OCI-LY1 (cell line): ENCODE measurements at regions not wholly inside any gene's neighbourhood (a gene's known extent, or its start where the extent isn't known, plus 50 kb on each side); places are given as distances from the start of the nearest gene placed in this dataset.

Experiments
- H2AFZ ChIP-seq: fragments of 200-600 bp; sonication (generic), shearing (Covaris generic); 2 replicates; pipeline ENCODE4 v1.6.0; 2014; ENCODE audit warnings: antibody characterized with exemption, mild to moderate bottlenecking, low read length
- H3F3A ChIP-seq: fragments of 200-600 bp; sonication (generic), shearing (Covaris generic); 2 replicates; pipeline ENCODE4 v1.6.0; 2014; ENCODE audit warnings: mild to moderate bottlenecking, antibody characterized with exemption, low read length, moderate library complexity; ENCODE audit not compliant: insufficient read depth
- H3K27ac ChIP-seq: fragments of 200-600 bp; sonication (generic); 2 replicates; pipeline ENCODE4 v1.5.1; 2014; ENCODE audit warnings: low read length, mixed run types, mild to moderate bottlenecking, low read depth; ENCODE audit not compliant: poor library complexity, severe bottlenecking
- H3K27me3 ChIP-seq: fragments of 200-600 bp; sonication (generic); 2 replicates; pipeline ENCODE4 v1.6.0; 2014; ENCODE audit warnings: antibody characterized with exemption, mild to moderate bottlenecking, low read length, moderate library complexity; ENCODE audit not compliant: insufficient read depth
- H3K36me3 ChIP-seq: fragments of 200-600 bp; sonication (generic); 2 replicates; pipeline ENCODE4 v1.6.1; 2014; ENCODE audit warnings: mild to moderate bottlenecking, antibody characterized with exemption, low read length, moderate library complexity, mixed read lengths; ENCODE audit not compliant: insufficient read depth
- H3K4me1 ChIP-seq: fragments of 200-600 bp; sonication (generic); 2 replicates; pipeline ENCODE4 v1.5.1; 2014; ENCODE audit warnings: mild to moderate bottlenecking, low read length, moderate library complexity; ENCODE audit not compliant: insufficient read depth, severe bottlenecking
- H3K4me2 ChIP-seq: fragments of 200-600 bp; sonication (generic), shearing (Covaris generic); 2 replicates; pipeline ENCODE4 v1.6.1; 2014; ENCODE audit warnings: low read length
- H3K4me3 ChIP-seq: fragments of 200-600 bp; sonication (generic); 2 replicates; pipeline ENCODE4 v1.5.1; 2014; ENCODE audit warnings: low read length, low read depth, mild to moderate bottlenecking, mixed read lengths; ENCODE audit not compliant: poor library complexity, severe bottlenecking
- H3K79me2 ChIP-seq: fragments of 200-600 bp; shearing (Covaris generic); 2 replicates; pipeline ENCODE4 v1.6.1; 2016; ENCODE audit warnings: mixed run types, low read length, mixed read lengths; ENCODE audit not compliant: insufficient read depth
- H3K9ac ChIP-seq: fragments of 200-600 bp; sonication (generic), shearing (Covaris generic); 2 replicates; pipeline ENCODE4 v1.6.1; 2014; ENCODE audit warnings: mild to moderate bottlenecking, low read length, mixed read lengths
- H3K9me2 ChIP-seq: fragments of 200-600 bp; sonication (generic), shearing (Covaris generic); 2 replicates; pipeline ENCODE4 v1.6.1; 2014; ENCODE audit warnings: low read depth, mild to moderate bottlenecking, low read length, mixed read lengths
- H3K9me3 ChIP-seq: fragments of 200-600 bp; shearing (Covaris generic); 2 replicates; pipeline ENCODE4 v1.6.1; 2014; ENCODE audit warnings: low read length, mixed read lengths
- H4K20me1 ChIP-seq: fragments of 200-600 bp; sonication (generic), shearing (Covaris generic); 2 replicates; pipeline ENCODE4 v1.6.0; 2016; ENCODE audit warnings: mild to moderate bottlenecking, low read length; ENCODE audit not compliant: insufficient read depth
- EZH2 ChIP-seq: fragments of 200-600 bp; sonication (generic), shearing (Covaris generic); IDR thresholded peaks from 2 replicates; pipeline ENCODE4 v1.8.0; 2017; ENCODE audit warnings: borderline replicate concordance, mixed run types, mild to moderate bottlenecking, antibody characterized with exemption, low read length, moderate library complexity, mixed read lengths
- TF ChIP-seq, protein P1 (sequence below): fragments of 200-600 bp; sonication (generic), shearing (Covaris generic); IDR thresholded peaks from 2 replicates; pipeline ENCODE4 v1.5.1; 2017; ENCODE audit warnings: mild to moderate bottlenecking, antibody characterized with exemption, low read length, moderate library complexity, mixed read lengths

DNA sequence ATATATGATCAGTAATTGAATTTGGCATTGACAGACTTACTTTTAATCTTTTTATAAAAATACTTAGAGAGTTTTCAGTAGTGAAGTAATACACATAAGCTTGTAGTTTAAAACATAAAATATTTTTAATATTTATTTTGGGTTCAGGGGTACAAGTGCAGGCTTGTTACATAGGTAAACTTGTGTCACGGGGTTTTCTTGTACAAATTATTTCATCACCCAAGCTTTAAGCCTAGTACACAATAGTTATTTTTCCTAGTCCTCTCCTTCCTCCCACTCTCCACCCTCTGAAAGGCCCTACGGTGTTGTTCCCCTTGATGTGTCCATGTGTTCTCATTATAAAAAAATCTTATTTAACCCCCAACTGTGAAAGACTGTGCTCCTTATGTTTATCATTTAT, 1397.8 kb upstream of the RAG2 start:
- H3K27ac ChIP-seq, result no peak overlapping the region
- no peak overlapping the region for H3K9ac ChIP-seq
- H3K79me2 ChIP-seq, result no peaks in the 10 kb centered on the region
- no peaks in the 10 kb centered on the region for H3K9me3 ChIP-seq
- H3F3A ChIP-seq, result no peaks in the 10 kb centered on the region
- no peak overlapping the region for H3K4me2 ChIP-seq
- no peaks in the 10 kb centered on the region for H3K9me2 ChIP-seq
- TF ChIP-seq EZH2, result no peak
- TF ChIP-seq, protein P1, sequence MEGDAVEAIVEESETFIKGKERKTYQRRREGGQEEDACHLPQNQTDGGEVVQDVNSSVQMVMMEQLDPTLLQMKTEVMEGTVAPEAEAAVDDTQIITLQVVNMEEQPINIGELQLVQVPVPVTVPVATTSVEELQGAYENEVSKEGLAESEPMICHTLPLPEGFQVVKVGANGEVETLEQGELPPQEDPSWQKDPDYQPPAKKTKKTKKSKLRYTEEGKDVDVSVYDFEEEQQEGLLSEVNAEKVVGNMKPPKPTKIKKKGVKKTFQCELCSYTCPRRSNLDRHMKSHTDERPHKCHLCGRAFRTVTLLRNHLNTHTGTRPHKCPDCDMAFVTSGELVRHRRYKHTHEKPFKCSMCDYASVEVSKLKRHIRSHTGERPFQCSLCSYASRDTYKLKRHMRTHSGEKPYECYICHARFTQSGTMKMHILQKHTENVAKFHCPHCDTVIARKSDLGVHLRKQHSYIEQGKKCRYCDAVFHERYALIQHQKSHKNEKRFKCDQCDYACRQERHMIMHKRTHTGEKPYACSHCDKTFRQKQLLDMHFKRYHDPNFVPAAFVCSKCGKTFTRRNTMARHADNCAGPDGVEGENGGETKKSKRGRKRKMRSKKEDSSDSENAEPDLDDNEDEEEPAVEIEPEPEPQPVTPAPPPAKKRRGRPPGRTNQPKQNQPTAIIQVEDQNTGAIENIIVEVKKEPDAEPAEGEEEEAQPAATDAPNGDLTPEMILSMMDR, result no peak
- no peaks in the 10 kb centered on the region for H3K4me1 ChIP-seq
- no peaks in the 10 kb centered on the region for H4K20me1 ChIP-seq
- H3K36me3 ChIP-seq, result no peaks in the 10 kb centered on the region
- no peak overlapping the region for H2AFZ ChIP-seq
- no peak overlapping the region for H3K4me3 ChIP-seq
- H3K27me3 ChIP-seq, result no peaks in the 10 kb centered on the region

DNA sequence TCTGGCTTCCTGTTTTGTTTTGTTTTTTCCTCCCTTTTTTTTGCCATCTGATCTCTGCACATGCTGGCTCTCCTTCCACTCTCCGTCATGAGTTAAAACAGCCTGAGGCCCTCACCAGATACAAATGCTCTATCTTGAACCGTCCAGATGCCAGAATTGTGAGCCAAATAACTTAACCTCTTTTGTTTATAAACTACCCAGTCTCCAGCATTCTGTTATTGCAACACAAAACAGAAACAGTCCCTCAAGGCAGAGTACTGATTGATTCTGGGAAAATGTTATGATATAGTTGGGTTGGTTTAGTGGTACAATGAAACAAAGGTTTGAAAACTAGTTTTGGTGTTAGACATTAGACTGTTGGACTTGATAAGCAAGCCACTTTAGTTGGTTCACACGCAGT, 1390.0 kb upstream of the RAG2 start:
- Histone ChIP-seq H3K36me3 (no peaks in the 10 kb centered on the region), H3K79me2 (no peaks in the 10 kb centered on the region), H2AFZ (no peak overlapping the region), H3K9me3 (no peaks in the 10 kb centered on the region), H3K9me2 (no peaks in the 10 kb centered on the region), H3K4me2 (no peak overlapping the region), H3K9ac (no peak overlapping the region), H4K20me1 (no peaks in the 10 kb centered on the region), H3K4me1 (no peaks in the 10 kb centered on the region), H3K27me3 (no peaks in the 10 kb centered on the region), H3K27ac (no peak overlapping the region), H3F3A (no peaks in the 10 kb centered on the region), H3K4me3 (no peak overlapping the region)
- no peak for TF ChIP-seq EZH2
- TF ChIP-seq, protein P1, result no peak

DNA sequence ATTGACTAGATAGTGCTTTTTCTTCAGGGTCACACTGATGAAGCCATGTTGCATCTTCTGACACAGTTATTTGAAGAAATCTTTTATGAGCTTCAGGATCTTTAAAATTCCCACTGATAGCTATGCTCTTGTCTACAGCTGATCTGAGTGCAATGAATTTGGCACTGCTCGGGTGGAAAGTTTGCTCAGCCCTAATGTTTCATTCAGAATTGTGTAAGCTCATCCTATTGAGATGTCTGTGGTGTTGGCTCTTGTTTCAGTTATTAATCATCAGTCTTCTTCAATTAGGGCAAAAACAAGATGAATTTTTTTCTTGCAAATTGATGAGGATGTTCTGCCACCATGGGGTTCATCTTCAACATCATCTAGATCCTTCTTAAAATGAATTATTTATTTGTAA, 1387.0 kb upstream of the RAG2 start:
- no peak overlapping the region for H3K9ac ChIP-seq
- H3K9me2 ChIP-seq, result no peaks in the 10 kb centered on the region
- H3K79me2 ChIP-seq, result no peaks in the 10 kb centered on the region
- H3K4me2 ChIP-seq, result no peak overlapping the region
- H3K4me1 ChIP-seq, result no peaks in the 10 kb centered on the region
- H3F3A ChIP-seq, result no peaks in the 10 kb centered on the region
- no peaks in the 10 kb centered on the region for H4K20me1 ChIP-seq
- no peak for TF ChIP-seq EZH2
- TF ChIP-seq, protein P1, result no peak
- no peaks in the 10 kb centered on the region for H3K27me3 ChIP-seq
- H3K9me3 ChIP-seq, result no peaks in the 10 kb centered on the region
- no peak overlapping the region for H2AFZ ChIP-seq
- H3K36me3 ChIP-seq, result no peaks in the 10 kb centered on the region
- H3K27ac ChIP-seq, result no peak overlapping the region
- no peak overlapping the region for H3K4me3 ChIP-seq
